ENCODE measurements at regions not wholly inside any gene's neighbourhood (a gene's known extent, or its start where the extent isn't known, plus 50 kb on each side); places are given as distances from the start of the nearest gene placed in this dataset.

DNA sequence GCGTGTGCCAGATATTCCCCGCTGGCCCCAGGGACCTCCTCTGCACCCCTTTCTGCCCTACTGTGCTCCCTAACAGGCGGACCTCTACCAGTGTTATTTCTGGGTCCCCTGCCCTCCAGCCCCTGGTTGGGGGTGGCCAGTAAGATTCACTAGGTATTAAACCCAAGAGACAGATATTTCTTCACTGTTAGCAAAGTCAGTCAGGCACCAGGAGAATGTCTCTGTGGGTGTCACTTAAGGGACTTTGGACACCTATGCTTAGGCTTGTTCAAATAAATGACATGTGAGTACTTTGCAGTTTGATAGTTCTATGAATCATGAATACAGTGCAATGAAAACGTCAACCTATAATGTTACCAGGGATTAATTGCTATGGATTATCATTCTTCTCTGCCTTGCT is 234.3 kb upstream of the IGFBP3 start:
- TF ChIP-seq, protein P1, sequence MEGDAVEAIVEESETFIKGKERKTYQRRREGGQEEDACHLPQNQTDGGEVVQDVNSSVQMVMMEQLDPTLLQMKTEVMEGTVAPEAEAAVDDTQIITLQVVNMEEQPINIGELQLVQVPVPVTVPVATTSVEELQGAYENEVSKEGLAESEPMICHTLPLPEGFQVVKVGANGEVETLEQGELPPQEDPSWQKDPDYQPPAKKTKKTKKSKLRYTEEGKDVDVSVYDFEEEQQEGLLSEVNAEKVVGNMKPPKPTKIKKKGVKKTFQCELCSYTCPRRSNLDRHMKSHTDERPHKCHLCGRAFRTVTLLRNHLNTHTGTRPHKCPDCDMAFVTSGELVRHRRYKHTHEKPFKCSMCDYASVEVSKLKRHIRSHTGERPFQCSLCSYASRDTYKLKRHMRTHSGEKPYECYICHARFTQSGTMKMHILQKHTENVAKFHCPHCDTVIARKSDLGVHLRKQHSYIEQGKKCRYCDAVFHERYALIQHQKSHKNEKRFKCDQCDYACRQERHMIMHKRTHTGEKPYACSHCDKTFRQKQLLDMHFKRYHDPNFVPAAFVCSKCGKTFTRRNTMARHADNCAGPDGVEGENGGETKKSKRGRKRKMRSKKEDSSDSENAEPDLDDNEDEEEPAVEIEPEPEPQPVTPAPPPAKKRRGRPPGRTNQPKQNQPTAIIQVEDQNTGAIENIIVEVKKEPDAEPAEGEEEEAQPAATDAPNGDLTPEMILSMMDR (IDR thresholded peaks at IDR 0.05; ENCODE audit: low read depth, low read length, missing input control), result no peak
- no peak for TF ChIP-seq TAF1 (conservative IDR thresholded peaks at IDR 0.05)

Data from liver (tissue), 3 donors.